ENCODE measurements at regions not wholly inside any gene's neighbourhood (a gene's known extent, or its start where the extent isn't known, plus 50 kb on each side); places are given as distances from the start of the nearest gene placed in this dataset.

DNA sequence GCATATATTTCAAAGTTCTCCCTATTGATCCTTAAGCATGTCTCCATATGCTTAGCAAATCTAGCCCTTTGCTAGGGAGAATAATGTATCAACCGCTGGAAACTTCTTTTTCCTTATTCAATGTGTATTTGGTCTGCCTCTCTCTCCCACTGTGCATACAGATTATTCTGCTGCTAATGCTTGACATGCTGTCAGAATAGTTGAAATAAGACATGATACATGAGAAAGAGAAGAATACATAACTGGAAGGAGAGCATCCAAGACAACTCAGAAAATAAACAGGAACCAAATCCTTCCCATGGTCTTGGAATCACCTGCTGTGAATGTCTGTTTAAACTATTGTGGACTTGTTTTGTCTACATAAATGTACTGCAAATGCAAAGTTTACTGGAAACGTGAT lies 1103.0 kb downstream of the EFNB2 start:
- ATAC-seq (no peak), DNase-seq (no peak)
- Mint-ChIP-seq H3K36me3 (ENCODE audit: low read depth) (no peaks in the 10 kb centered on the region), H3K27ac (no peak overlapping the region), H3K9me3 (no peaks in the 10 kb centered on the region), H3K4me1 (ENCODE audit: low read depth) (no peaks in the 10 kb centered on the region), H3K27me3 (no peaks in the 10 kb centered on the region), H3K4me3 (no peak overlapping the region)
- ChIA-PET POLR2A (no interaction called here), CTCF (no interaction called here)
- TF ChIP-seq, protein P1, sequence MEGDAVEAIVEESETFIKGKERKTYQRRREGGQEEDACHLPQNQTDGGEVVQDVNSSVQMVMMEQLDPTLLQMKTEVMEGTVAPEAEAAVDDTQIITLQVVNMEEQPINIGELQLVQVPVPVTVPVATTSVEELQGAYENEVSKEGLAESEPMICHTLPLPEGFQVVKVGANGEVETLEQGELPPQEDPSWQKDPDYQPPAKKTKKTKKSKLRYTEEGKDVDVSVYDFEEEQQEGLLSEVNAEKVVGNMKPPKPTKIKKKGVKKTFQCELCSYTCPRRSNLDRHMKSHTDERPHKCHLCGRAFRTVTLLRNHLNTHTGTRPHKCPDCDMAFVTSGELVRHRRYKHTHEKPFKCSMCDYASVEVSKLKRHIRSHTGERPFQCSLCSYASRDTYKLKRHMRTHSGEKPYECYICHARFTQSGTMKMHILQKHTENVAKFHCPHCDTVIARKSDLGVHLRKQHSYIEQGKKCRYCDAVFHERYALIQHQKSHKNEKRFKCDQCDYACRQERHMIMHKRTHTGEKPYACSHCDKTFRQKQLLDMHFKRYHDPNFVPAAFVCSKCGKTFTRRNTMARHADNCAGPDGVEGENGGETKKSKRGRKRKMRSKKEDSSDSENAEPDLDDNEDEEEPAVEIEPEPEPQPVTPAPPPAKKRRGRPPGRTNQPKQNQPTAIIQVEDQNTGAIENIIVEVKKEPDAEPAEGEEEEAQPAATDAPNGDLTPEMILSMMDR (IDR thresholded peaks at IDR 0.05): no peak
- intact Hi-C loops (cut with micrococcal nuclease): no loop called here

DNA sequence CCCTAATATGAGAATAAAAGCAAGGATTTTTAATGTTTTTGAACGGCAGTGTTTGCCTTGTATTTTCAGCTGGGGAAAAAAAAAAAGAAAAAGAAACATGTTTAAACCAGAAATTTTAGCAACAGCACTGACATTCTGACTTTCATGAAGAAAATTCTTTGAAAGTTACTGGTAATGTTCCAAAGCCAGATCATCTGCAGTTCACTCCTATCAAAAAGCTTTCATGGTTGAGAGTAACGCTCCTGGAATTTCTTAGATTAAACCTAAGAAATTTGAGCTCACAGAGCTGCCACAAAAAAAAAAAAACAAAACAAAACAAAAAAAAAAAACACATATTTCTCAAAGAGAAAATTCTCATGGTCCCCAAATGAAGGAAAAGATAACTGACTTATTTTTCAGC lies 1106.7 kb downstream of the EFNB2 start:
- Mint-ChIP-seq H3K27ac (no peak overlapping the region), H3K27me3 (no peaks in the 10 kb centered on the region), H3K4me3 (no peak overlapping the region), H3K4me1 (ENCODE audit: low read depth) (no peaks in the 10 kb centered on the region), H3K9me3 (no peaks in the 10 kb centered on the region), H3K36me3 (ENCODE audit: low read depth) (no peaks in the 10 kb centered on the region)
- no peak for DNase-seq
- TF ChIP-seq, protein P1 (IDR thresholded peaks at IDR 0.05): no peak
- ChIA-PET POLR2A (no interaction called here), CTCF (no interaction called here)
- no peak for ATAC-seq
- intact Hi-C loops (cut with micrococcal nuclease): no loop called here

GRCh38 chr13:105426441-105426840 lies 1109.0 kb downstream of the EFNB2 start:
- Mint-ChIP-seq H3K36me3 (ENCODE audit: low read depth) (no peaks in the 10 kb centered on the region), H3K4me3 (no peak overlapping the region), H3K9me3 (no peaks in the 10 kb centered on the region), H3K4me1 (ENCODE audit: low read depth) (no peaks in the 10 kb centered on the region), H3K27ac (no peak overlapping the region), H3K27me3 (no peaks in the 10 kb centered on the region)
- ChIA-PET POLR2A (no interaction called here), CTCF (interaction anchor here (0.7 kb wide), 1 partner anchor 16 kb away, joined by 3 read pairs; no protein-coding TSS in a partner anchor)
- TF ChIP-seq, protein P1 (IDR thresholded peaks at IDR 0.05): no peak
- ATAC-seq (no peak), DNase-seq (no peak)
- intact Hi-C loops (cut with micrococcal nuclease): no loop called here

DNA sequence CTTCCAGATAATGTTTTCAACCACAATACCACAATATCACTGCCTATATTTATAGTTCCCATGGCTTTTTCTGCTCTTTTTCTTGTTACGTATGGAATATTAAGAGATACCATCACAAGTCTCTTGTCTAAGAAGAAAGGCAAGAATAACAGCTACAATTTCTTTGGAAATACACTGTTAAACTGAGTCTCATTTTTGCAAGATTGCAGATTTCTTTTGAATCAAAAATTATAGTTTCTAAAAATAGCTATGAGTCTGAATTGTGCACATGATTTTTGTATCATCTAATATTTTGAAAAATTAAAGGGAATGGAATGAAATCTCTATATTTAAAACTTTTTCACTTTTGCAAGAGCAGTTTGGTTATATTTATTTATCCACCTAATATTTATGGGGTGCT lies 1120.8 kb downstream of the EFNB2 start:
- no peak overlapping the region for H3K27ac Mint-ChIP-seq
- H3K9me3 Mint-ChIP-seq: peaks cover 1% of the 10 kb centered on the region
- no peaks in the 10 kb centered on the region for H3K27me3 Mint-ChIP-seq
- no peaks in the 10 kb centered on the region for H3K36me3 Mint-ChIP-seq (ENCODE audit: low read depth)
- CTCF ChIA-PET: no interaction called here
- no peak overlapping the region for H3K4me3 Mint-ChIP-seq
- intact Hi-C loops (cut with micrococcal nuclease): no loop called here
- ATAC-seq: no peak
- POLR2A ChIA-PET: no interaction called here
- H3K4me1 Mint-ChIP-seq (ENCODE audit: low read depth): no peaks in the 10 kb centered on the region
- TF ChIP-seq, protein P1 (IDR thresholded peaks at IDR 0.05): no peak
- no peak for DNase-seq

- Mint-ChIP-seq H3K36me3 (ENCODE audit: low read depth) (no peaks in the 10 kb centered on the region), H3K4me1 (ENCODE audit: low read depth) (no peaks in the 10 kb centered on the region), H3K27me3 (no peaks in the 10 kb centered on the region), H3K27ac (no peak overlapping the region), H3K4me3 (no peak overlapping the region), H3K9me3 (no peaks in the 10 kb centered on the region)
- DNase-seq: no peak
- CTCF ChIA-PET: no interaction called here
- intact Hi-C loops (cut with micrococcal nuclease): no loop called here
- TF ChIP-seq, protein P1 (IDR thresholded peaks at IDR 0.05): no peak
- POLR2A ChIA-PET: no interaction called here
- ATAC-seq: no peak
These were observed 1123.3 kb downstream of the EFNB2 start for GRCh38 chr13:105412171-105412570.

Measured in activated CD8-positive, alpha-beta T cell treated with anti-CD3 and anti-CD28 coated beads for 36 hours (primary cell).